IgD-negative memory B cell (primary cell): ENCODE measurements at regions not wholly inside any gene's neighbourhood (a gene's known extent, or its start where the extent isn't known, plus 50 kb on each side); places are given as distances from the start of the nearest gene placed in this dataset.
"Not testable (repeated sequence)": the region's sequence is repeated elsewhere in the genome, so short reads cannot be mapped to it uniquely, and the experiment has no call there.

Source experiments
- H3K27ac Mint-ChIP-seq, 3 donors: one replicate each; pipeline ENCODE4 v1.8.0; 2020 to 2022; ENCODE audit warnings: mild to moderate bottlenecking in 3 of 3, mixed read lengths in 3 of 3, moderate library complexity in 1 of 3
- H3K27me3 Mint-ChIP-seq: one replicate; pipeline ENCODE4 v1.8.0; 2021; ENCODE audit warnings: mixed read lengths
- H3K36me3 Mint-ChIP-seq: one replicate; pipeline ENCODE4 v1.8.0; 2020; ENCODE audit warnings: mild to moderate bottlenecking, mixed read lengths
- H3K4me1 Mint-ChIP-seq, 3 donors: one replicate each; pipeline ENCODE4 v1.8.0; 2020 to 2022; ENCODE audit warnings: mixed read lengths in 3 of 3, mild to moderate bottlenecking in 1 of 3
- H3K4me3 Mint-ChIP-seq, 4 donors: one replicate each; pipeline ENCODE4 v1.8.0; 2020 to 2022; ENCODE audit warnings: mild to moderate bottlenecking in 4 of 4, mixed read lengths in 4 of 4, moderate library complexity in 3 of 4
- H3K9me3 Mint-ChIP-seq, 3 donors: one replicate each; pipeline ENCODE4 v1.8.0; 2020 to 2021; ENCODE audit warnings: mixed read lengths in 3 of 3, mild to moderate bottlenecking in 1 of 3

GRCh38 chr1:59206616-59207015, 90.3 kb upstream of the FGGY start:
- not testable (repeated sequence) for H3K4me3 Mint-ChIP-seq, H3K27me3 Mint-ChIP-seq, H3K27ac Mint-ChIP-seq, H3K4me1 Mint-ChIP-seq, H3K36me3 Mint-ChIP-seq
- peaks cover 4 to 12% (median 5%) of the 10 kb centered on the region in 3 donors for H3K9me3 Mint-ChIP-seq

GRCh38 chr1:59210430-59210829, 86.5 kb upstream of the FGGY start:
- H3K4me1 Mint-ChIP-seq, H3K4me3 Mint-ChIP-seq, H3K36me3 Mint-ChIP-seq, H3K27ac Mint-ChIP-seq, H3K27me3 Mint-ChIP-seq, H3K9me3 Mint-ChIP-seq: not testable (repeated sequence)

GRCh38 chr1:59212706-59213105, 84.2 kb upstream of the FGGY start:
- Mint-ChIP-seq H3K4me1 (no peaks in the 10 kb centered on the region), H3K36me3 (no peaks in the 10 kb centered on the region), H3K4me3 (no peak overlapping the region), H3K9me3 (peaks cover 4 to 9% (median 7%) of the 10 kb centered on the region in 3 donors), H3K27ac (no peak overlapping the region), H3K27me3 (no peaks in the 10 kb centered on the region)

- Mint-ChIP-seq H3K27me3 (no peaks in the 10 kb centered on the region), H3K27ac (no peak overlapping the region), H3K36me3 (peaks cover 2% of the 10 kb centered on the region), H3K4me1 (no peaks in the 10 kb centered on the region), H3K4me3 (no peak overlapping the region), H3K9me3 (peaks cover 4 to 11% (median 7%) of the 10 kb centered on the region in 3 donors)
These were observed 82.4 kb upstream of the FGGY start for GRCh38 chr1:59214248-59215208.

GRCh38 chr1:59215766-59216291, 81.1 kb upstream of the FGGY start:
- Mint-ChIP-seq H3K9me3 (peaks cover 2 to 11% (median 7%) of the 10 kb centered on the region in 3 donors), H3K27ac (no peak overlapping the region), H3K4me3 (no peak overlapping the region), H3K27me3 (no peaks in the 10 kb centered on the region), H3K4me1 (peaks cover 0 to 4% (median 0%) of the 10 kb centered on the region in 3 donors), H3K36me3 (peaks cover 2% of the 10 kb centered on the region)

GRCh38 chr1:59217439-59217838, 79.5 kb upstream of the FGGY start:
- H3K9me3 Mint-ChIP-seq, H3K36me3 Mint-ChIP-seq, H3K4me1 Mint-ChIP-seq, H3K27me3 Mint-ChIP-seq, H3K27ac Mint-ChIP-seq: not testable (repeated sequence)
- peak overlapping the region in 1 of 4 donors; percentile 5 for H3K4me3 Mint-ChIP-seq

- H3K27ac Mint-ChIP-seq = no peak overlapping the region
- peaks cover 2% of the 10 kb centered on the region for H3K36me3 Mint-ChIP-seq
- H3K4me3 Mint-ChIP-seq = no peak overlapping the region
- H3K27me3 Mint-ChIP-seq = no peaks in the 10 kb centered on the region
- H3K4me1 Mint-ChIP-seq = peaks cover 0 to 4% (median 0%) of the 10 kb centered on the region in 3 donors
- H3K9me3 Mint-ChIP-seq = peaks cover 2 to 7% (median 6%) of the 10 kb centered on the region in 3 donors
These were observed 78.2 kb upstream of the FGGY start for GRCh38 chr1:59218521-59219236.

GRCh38 chr1:59219916-59220315, 77.0 kb upstream of the FGGY start:
- H3K27ac Mint-ChIP-seq = no peak overlapping the region
- H3K4me3 Mint-ChIP-seq = no peak overlapping the region
- H3K4me1 Mint-ChIP-seq = peaks cover 0 to 4% (median 0%) of the 10 kb centered on the region in 3 donors
- peaks cover 2 to 7% (median 6%) of the 10 kb centered on the region in 3 donors for H3K9me3 Mint-ChIP-seq
- H3K27me3 Mint-ChIP-seq = no peaks in the 10 kb centered on the region
- peaks cover 2% of the 10 kb centered on the region for H3K36me3 Mint-ChIP-seq

- Mint-ChIP-seq H3K4me3 (no peak overlapping the region), H3K27me3 (no peaks in the 10 kb centered on the region), H3K36me3 (peaks cover 2% of the 10 kb centered on the region), H3K27ac (no peak overlapping the region), H3K9me3 (peaks cover 2 to 7% (median 6%) of the 10 kb centered on the region in 3 donors), H3K4me1 (peaks cover 0 to 4% (median 0%) of the 10 kb centered on the region in 3 donors)
These were observed 76.5 kb upstream of the FGGY start for GRCh38 chr1:59220356-59220755.

GRCh38 chr1:59223198-59223597, 73.7 kb upstream of the FGGY start:
- H3K4me3 Mint-ChIP-seq = no peak overlapping the region
- H3K36me3 Mint-ChIP-seq = peaks cover 2% of the 10 kb centered on the region
- H3K27ac Mint-ChIP-seq = no peak overlapping the region
- H3K9me3 Mint-ChIP-seq = no peaks in the 10 kb centered on the region
- peaks cover 0 to 4% (median 0%) of the 10 kb centered on the region in 3 donors for H3K4me1 Mint-ChIP-seq
- H3K27me3 Mint-ChIP-seq = no peaks in the 10 kb centered on the region

GRCh38 chr1:59223989-59224634, 72.8 kb upstream of the FGGY start:
- no peaks in the 10 kb centered on the region for H3K9me3 Mint-ChIP-seq
- H3K36me3 Mint-ChIP-seq = peaks cover 2% of the 10 kb centered on the region
- H3K27ac Mint-ChIP-seq = no peak overlapping the region

GRCh38 chr1:59225594-59226316, 71.1 kb upstream of the FGGY start:
- no peaks in the 10 kb centered on the region for H3K36me3 Mint-ChIP-seq
- H3K9me3 Mint-ChIP-seq = no peaks in the 10 kb centered on the region
- no peak overlapping the region for H3K4me3 Mint-ChIP-seq
- H3K27ac Mint-ChIP-seq = no peak overlapping the region
- H3K4me1 Mint-ChIP-seq = no peaks in the 10 kb centered on the region
- H3K27me3 Mint-ChIP-seq = no peaks in the 10 kb centered on the region

More at GRCh38 chr1:59223989-59224634, 72.8 kb upstream of the FGGY start:
- no peak overlapping the region for H3K4me3 Mint-ChIP-seq
- no peaks in the 10 kb centered on the region for H3K27me3 Mint-ChIP-seq
- peaks cover 0 to 4% (median 0%) of the 10 kb centered on the region in 3 donors for H3K4me1 Mint-ChIP-seq

- Mint-ChIP-seq H3K4me3 (no peak overlapping the region), H3K27ac (no peak overlapping the region), H3K4me1 (no peaks in the 10 kb centered on the region), H3K9me3 (no peaks in the 10 kb centered on the region), H3K27me3 (no peaks in the 10 kb centered on the region), H3K36me3 (no peaks in the 10 kb centered on the region)
These were observed 67.8 kb upstream of the FGGY start for GRCh38 chr1:59229138-59229537.

GRCh38 chr1:59230622-59231021, 66.3 kb upstream of the FGGY start:
- peaks cover 0 to 2% (median 0%) of the 10 kb centered on the region in 3 donors for H3K9me3 Mint-ChIP-seq
- no peak overlapping the region for H3K4me3 Mint-ChIP-seq
- H3K27ac Mint-ChIP-seq = no peak overlapping the region
- H3K4me1 Mint-ChIP-seq = no peaks in the 10 kb centered on the region
- peaks cover 3% of the 10 kb centered on the region for H3K27me3 Mint-ChIP-seq
- H3K36me3 Mint-ChIP-seq = no peaks in the 10 kb centered on the region
